ENCODE measurements at regions not wholly inside any gene's neighbourhood (a gene's known extent, or its start where the extent isn't known, plus 50 kb on each side); places are given as distances from the start of the nearest gene placed in this dataset.

DNA sequence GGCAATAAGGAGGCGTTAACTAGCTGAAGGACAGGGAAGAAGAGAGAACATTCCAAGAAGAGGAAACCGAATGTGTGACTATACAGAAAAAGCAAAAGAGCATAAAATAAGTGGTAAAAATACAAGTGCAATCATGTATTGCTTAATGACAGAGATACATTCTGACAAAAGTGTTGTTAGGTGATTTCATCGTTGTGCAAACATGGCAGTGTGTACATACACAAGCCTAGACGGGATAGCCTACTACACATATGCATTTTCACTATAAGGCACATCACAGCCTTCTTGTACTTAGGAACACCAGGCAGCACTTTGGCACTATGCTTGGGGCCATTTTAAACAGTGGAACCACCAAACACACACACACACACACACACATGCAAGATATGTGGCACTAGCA is 299.3 kb downstream of the BCAT1 start:
- TF ChIP-seq, protein P1, sequence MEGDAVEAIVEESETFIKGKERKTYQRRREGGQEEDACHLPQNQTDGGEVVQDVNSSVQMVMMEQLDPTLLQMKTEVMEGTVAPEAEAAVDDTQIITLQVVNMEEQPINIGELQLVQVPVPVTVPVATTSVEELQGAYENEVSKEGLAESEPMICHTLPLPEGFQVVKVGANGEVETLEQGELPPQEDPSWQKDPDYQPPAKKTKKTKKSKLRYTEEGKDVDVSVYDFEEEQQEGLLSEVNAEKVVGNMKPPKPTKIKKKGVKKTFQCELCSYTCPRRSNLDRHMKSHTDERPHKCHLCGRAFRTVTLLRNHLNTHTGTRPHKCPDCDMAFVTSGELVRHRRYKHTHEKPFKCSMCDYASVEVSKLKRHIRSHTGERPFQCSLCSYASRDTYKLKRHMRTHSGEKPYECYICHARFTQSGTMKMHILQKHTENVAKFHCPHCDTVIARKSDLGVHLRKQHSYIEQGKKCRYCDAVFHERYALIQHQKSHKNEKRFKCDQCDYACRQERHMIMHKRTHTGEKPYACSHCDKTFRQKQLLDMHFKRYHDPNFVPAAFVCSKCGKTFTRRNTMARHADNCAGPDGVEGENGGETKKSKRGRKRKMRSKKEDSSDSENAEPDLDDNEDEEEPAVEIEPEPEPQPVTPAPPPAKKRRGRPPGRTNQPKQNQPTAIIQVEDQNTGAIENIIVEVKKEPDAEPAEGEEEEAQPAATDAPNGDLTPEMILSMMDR (IDR thresholded peaks at IDR 0.05; ENCODE audit: poor library complexity, severe bottlenecking) = no peak
- H3K4me1 ChIP-seq (ENCODE audit: insufficient read depth, poor library complexity, severe bottlenecking) = no peaks in the 10 kb centered on the region
- H3K27ac ChIP-seq (ENCODE audit: poor library complexity, severe bottlenecking) = no peak overlapping the region
- H3K9me3 ChIP-seq (ENCODE audit: severe bottlenecking) = no peaks in the 10 kb centered on the region
- DNase-seq (ENCODE audit: low spot score) = no peak
- ATAC-seq (ENCODE audit: low read depth) = no peak
- no peaks in the 10 kb centered on the region for H3K36me3 ChIP-seq (ENCODE audit: low read depth)
- H3K4me3 ChIP-seq (ENCODE audit: severe bottlenecking) = no peak overlapping the region
- no peaks in the 10 kb centered on the region for H3K27me3 ChIP-seq (ENCODE audit: insufficient read depth, poor library complexity, severe bottlenecking)

- H3K27me3 ChIP-seq (ENCODE audit: insufficient read depth, poor library complexity, severe bottlenecking) = no peaks in the 10 kb centered on the region
- H3K36me3 ChIP-seq (ENCODE audit: low read depth) = no peaks in the 10 kb centered on the region
- ATAC-seq (ENCODE audit: low read depth) (no peak), DNase-seq (ENCODE audit: low spot score) (no peak)
- H3K4me1 ChIP-seq (ENCODE audit: insufficient read depth, poor library complexity, severe bottlenecking) = no peaks in the 10 kb centered on the region
- TF ChIP-seq, protein P1 (IDR thresholded peaks at IDR 0.05; ENCODE audit: poor library complexity, severe bottlenecking) = no peak
- H3K27ac ChIP-seq (ENCODE audit: poor library complexity, severe bottlenecking) = no peak overlapping the region
- H3K4me3 ChIP-seq (ENCODE audit: severe bottlenecking) = no peak overlapping the region
- H3K9me3 ChIP-seq (ENCODE audit: severe bottlenecking) = no peaks in the 10 kb centered on the region
Observed at GRCh38 chr12:24649209-24649608, 299.7 kb downstream of the BCAT1 start.

DNA sequence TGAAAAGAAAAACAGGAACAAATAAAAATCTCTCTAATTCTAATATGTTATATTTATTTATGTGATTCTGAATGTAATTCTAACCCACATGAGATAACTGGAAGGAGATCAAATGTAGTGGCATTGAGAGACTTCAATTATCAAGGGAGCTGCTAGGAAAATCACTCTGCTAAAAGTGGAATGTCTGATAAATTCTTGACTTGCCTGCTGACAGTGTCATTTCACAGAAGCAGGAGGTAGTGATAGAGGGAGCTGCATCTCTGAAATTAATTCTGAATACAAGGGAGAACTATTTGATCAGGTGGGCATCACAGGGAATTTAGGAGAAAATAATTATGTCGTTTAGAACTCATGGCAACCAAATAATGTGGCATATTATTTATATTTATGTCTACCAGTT is 303.6 kb downstream of the BCAT1 start:
- TF ChIP-seq, protein P1 (IDR thresholded peaks at IDR 0.05; ENCODE audit: poor library complexity, severe bottlenecking) = no peak
- Histone ChIP-seq H3K27ac (ENCODE audit: poor library complexity, severe bottlenecking) (no peak overlapping the region), H3K4me1 (ENCODE audit: insufficient read depth, poor library complexity, severe bottlenecking) (no peaks in the 10 kb centered on the region), H3K36me3 (ENCODE audit: low read depth) (no peaks in the 10 kb centered on the region), H3K4me3 (ENCODE audit: severe bottlenecking) (no peak overlapping the region), H3K9me3 (ENCODE audit: severe bottlenecking) (no peaks in the 10 kb centered on the region), H3K27me3 (ENCODE audit: insufficient read depth, poor library complexity, severe bottlenecking) (no peaks in the 10 kb centered on the region)
- no peak for DNase-seq (ENCODE audit: low spot score)
- ATAC-seq (ENCODE audit: low read depth) = no peak

DNA sequence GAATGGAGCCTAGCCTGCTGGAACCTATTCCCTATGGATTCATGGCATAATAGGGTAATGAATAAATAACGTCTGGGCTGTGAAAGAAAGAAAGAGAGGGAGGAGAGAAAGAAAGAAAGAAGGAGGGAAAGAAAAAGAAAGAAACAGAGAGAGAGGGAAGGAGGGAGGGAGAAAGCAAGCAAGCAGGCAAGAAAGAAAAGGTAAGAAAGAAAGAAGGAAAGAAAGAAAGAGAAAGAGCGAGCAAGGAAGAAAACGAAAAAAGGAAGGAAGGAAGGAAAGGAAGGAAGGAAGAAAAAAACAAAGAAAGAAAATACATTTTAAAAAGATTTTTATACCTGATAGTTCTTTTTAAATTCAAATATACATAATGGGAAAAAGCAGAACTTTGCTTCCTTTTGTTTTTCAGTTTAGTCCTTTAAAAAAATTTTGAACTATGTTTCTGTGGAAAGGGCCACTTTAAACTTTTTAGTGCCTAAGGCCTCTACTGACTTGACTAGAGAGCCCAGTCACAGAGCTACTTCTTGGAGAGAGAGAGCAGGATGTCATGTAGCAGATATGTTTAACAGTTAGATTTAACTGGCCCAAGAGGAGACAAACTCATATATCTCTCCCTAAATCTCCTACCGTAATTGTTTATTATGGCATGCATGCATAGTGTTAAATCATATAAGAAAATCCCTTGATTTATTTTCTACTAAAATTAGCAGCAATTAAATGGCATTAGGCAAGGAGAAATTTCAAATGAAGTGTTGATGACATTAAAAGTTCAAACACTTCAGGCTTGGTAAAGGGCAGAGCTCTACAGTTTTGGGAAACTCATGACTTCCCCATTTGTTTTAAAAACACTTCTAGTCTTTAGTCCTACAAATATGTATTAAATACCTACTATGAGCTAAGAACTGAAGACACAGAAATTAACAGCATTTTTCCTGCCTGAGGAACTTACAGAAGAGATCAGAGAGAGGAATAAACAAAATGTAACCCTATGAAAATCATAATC is 305.5 kb downstream of the BCAT1 start:
- Histone ChIP-seq H3K27ac (ENCODE audit: poor library complexity, severe bottlenecking) (no peak overlapping the region), H3K4me3 (ENCODE audit: severe bottlenecking) (no peak overlapping the region), H3K27me3 (ENCODE audit: insufficient read depth, poor library complexity, severe bottlenecking) (no peaks in the 10 kb centered on the region), H3K4me1 (ENCODE audit: insufficient read depth, poor library complexity, severe bottlenecking) (no peaks in the 10 kb centered on the region), H3K36me3 (ENCODE audit: low read depth) (no peaks in the 10 kb centered on the region), H3K9me3 (ENCODE audit: severe bottlenecking) (no peaks in the 10 kb centered on the region)
- ATAC-seq (ENCODE audit: low read depth) (no peak), DNase-seq (ENCODE audit: low spot score) (no peak)
- TF ChIP-seq, protein P1 (IDR thresholded peaks at IDR 0.05; ENCODE audit: poor library complexity, severe bottlenecking) = no peak

- H3K4me1 ChIP-seq (ENCODE audit: insufficient read depth, poor library complexity, severe bottlenecking) = no peaks in the 10 kb centered on the region
- DNase-seq (ENCODE audit: low spot score) (no peak), ATAC-seq (ENCODE audit: low read depth) (no peak)
- H3K36me3 ChIP-seq (ENCODE audit: low read depth) = no peaks in the 10 kb centered on the region
- no peak overlapping the region for H3K27ac ChIP-seq (ENCODE audit: poor library complexity, severe bottlenecking)
- no peak overlapping the region for H3K4me3 ChIP-seq (ENCODE audit: severe bottlenecking)
- TF ChIP-seq, protein P1 (IDR thresholded peaks at IDR 0.05; ENCODE audit: poor library complexity, severe bottlenecking) = no peak
- peaks cover 5% of the 10 kb centered on the region for H3K27me3 ChIP-seq (ENCODE audit: insufficient read depth, poor library complexity, severe bottlenecking)
- H3K9me3 ChIP-seq (ENCODE audit: severe bottlenecking) = no peaks in the 10 kb centered on the region
Observed at GRCh38 chr12:24639641-24640040, 309.3 kb downstream of the BCAT1 start.

Data from RWPE2 (cell line).